UCSD-AML1 (cell line): ENCODE measurements at regions not wholly inside any gene's neighbourhood (a gene's known extent, or its start where the extent isn't known, plus 50 kb on each side); places are given as distances from the start of the nearest gene placed in this dataset.

Source experiments
- DNase-seq: peaks from one replicate; lab custom pipeline; 2025; ENCODE audit not compliant: unreplicated experiment; lab: John Stamatoyannopoulos, UW

- no peak for DNase-seq
These were observed 252.4 kb downstream of the SEC23A start for GRCh38 chr14:38850664-38851063.

GRCh38 chr14:38848243-38848935 is 254.6 kb downstream of the SEC23A start:
- no peak for DNase-seq

GRCh38 chr14:38847161-38847560 is 255.9 kb downstream of the SEC23A start:
- no peak for DNase-seq

GRCh38 chr14:38839694-38840365 is 263.2 kb downstream of the SEC23A start:
- no peak for DNase-seq

GRCh38 chr14:38838979-38839323 is 264.1 kb downstream of the SEC23A start:
- DNase-seq, result no peak

- no peak for DNase-seq
These were observed 264.7 kb downstream of the SEC23A start for GRCh38 chr14:38838049-38838978.

GRCh38 chr14:38837343-38838048 is 265.5 kb downstream of the SEC23A start:
- DNase-seq, result no peak

- DNase-seq, result no peak
These were observed 266.5 kb downstream of the SEC23A start for GRCh38 chr14:38836539-38836938.

GRCh38 chr14:38835874-38836273 is 267.2 kb downstream of the SEC23A start:
- DNase-seq, result no peak

GRCh38 chr14:38828183-38828827 is 274.7 kb downstream of the SEC23A start:
- peak; percentile 41 for DNase-seq

- no peak for DNase-seq
These were observed 278.3 kb downstream of the SEC23A start for GRCh38 chr14:38824706-38825105.

GRCh38 chr14:38818555-38818954 is 284.5 kb downstream of the SEC23A start:
- no peak for DNase-seq

GRCh38 chr14:38808734-38809455 is 294.1 kb downstream of the SEC23A start:
- DNase-seq, result no peak

- no peak for DNase-seq
These were observed 303.4 kb downstream of the SEC23A start for GRCh38 chr14:38799671-38800070.

- no peak for DNase-seq
These were observed 308.4 kb downstream of the SEC23A start for GRCh38 chr14:38794677-38795076.

- no peak for DNase-seq
These were observed 311.2 kb downstream of the SEC23A start for GRCh38 chr14:38791862-38792261.

- DNase-seq, result no peak
These were observed 312.1 kb downstream of the SEC23A start for GRCh38 chr14:38790916-38791315.

GRCh38 chr14:38789805-38790204 is 313.2 kb downstream of the SEC23A start:
- DNase-seq, result no peak

- no peak for DNase-seq
These were observed 315.0 kb downstream of the SEC23A start for GRCh38 chr14:38788060-38788459.

GRCh38 chr14:38786921-38787320 is 316.1 kb downstream of the SEC23A start:
- DNase-seq, result no peak
